ENCODE measurements at regions not wholly inside any gene's neighbourhood (a gene's known extent, or its start where the extent isn't known, plus 50 kb on each side); places are given as distances from the start of the nearest gene placed in this dataset.

DNA sequence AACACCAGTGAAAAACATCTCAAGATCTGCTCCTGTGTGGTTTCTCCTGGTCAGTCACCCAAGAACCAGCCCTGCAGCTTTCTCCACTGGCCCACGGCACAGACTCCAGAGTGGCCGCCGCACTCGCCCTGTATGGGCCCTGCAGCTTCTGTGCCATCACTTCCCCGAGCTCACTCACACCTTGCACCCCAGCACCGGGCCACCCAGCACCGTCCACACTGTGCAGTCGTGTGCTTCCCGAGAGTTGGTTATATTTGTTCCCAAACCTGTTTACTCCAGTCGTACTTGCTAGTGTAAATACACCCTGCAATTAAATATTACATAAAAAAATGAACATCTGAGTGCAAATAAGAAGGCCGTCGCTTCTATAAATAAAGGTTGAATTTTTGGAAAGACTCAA lies 341.7 kb downstream of the CDH26 start:
- TF ChIP-seq, protein P1, sequence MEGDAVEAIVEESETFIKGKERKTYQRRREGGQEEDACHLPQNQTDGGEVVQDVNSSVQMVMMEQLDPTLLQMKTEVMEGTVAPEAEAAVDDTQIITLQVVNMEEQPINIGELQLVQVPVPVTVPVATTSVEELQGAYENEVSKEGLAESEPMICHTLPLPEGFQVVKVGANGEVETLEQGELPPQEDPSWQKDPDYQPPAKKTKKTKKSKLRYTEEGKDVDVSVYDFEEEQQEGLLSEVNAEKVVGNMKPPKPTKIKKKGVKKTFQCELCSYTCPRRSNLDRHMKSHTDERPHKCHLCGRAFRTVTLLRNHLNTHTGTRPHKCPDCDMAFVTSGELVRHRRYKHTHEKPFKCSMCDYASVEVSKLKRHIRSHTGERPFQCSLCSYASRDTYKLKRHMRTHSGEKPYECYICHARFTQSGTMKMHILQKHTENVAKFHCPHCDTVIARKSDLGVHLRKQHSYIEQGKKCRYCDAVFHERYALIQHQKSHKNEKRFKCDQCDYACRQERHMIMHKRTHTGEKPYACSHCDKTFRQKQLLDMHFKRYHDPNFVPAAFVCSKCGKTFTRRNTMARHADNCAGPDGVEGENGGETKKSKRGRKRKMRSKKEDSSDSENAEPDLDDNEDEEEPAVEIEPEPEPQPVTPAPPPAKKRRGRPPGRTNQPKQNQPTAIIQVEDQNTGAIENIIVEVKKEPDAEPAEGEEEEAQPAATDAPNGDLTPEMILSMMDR (conservative IDR thresholded peaks at IDR 0.05; ENCODE audit: low read depth, low read length), result no peak
- TF ChIP-seq POLR2A (IDR thresholded peaks at IDR 0.05; ENCODE audit: low read depth, low read length) (no peak), RAD21 (IDR thresholded peaks at IDR 0.05; ENCODE audit: low read length) (no peak), SMC3 (IDR thresholded peaks at IDR 0.05; ENCODE audit: low read depth, low read length) (no peak)
- TF ChIP-seq, protein P2, sequence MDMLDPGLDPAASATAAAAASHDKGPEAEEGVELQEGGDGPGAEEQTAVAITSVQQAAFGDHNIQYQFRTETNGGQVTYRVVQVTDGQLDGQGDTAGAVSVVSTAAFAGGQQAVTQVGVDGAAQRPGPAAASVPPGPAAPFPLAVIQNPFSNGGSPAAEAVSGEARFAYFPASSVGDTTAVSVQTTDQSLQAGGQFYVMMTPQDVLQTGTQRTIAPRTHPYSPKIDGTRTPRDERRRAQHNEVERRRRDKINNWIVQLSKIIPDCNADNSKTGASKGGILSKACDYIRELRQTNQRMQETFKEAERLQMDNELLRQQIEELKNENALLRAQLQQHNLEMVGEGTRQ (IDR thresholded peaks at IDR 0.05; ENCODE audit: low read depth, low read length), result no peak
- TF ChIP-seq, protein P3, sequence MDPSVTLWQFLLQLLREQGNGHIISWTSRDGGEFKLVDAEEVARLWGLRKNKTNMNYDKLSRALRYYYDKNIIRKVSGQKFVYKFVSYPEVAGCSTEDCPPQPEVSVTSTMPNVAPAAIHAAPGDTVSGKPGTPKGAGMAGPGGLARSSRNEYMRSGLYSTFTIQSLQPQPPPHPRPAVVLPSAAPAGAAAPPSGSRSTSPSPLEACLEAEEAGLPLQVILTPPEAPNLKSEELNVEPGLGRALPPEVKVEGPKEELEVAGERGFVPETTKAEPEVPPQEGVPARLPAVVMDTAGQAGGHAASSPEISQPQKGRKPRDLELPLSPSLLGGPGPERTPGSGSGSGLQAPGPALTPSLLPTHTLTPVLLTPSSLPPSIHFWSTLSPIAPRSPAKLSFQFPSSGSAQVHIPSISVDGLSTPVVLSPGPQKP (IDR thresholded peaks at IDR 0.05; ENCODE audit: borderline replicate concordance, low read depth, low read length), result no peak
